Omental fat pad (tissue), 3 donors: ENCODE measurements at regions not wholly inside any gene's neighbourhood (a gene's known extent, or its start where the extent isn't known, plus 50 kb on each side); places are given as distances from the start of the nearest gene placed in this dataset.

Source experiments
- ATAC-seq: fragments of 150-250 bp; one replicate; pipeline ENCODE4 v1.9.1; 2016; ENCODE audit warnings: mild to moderate bottlenecking, moderate library complexity; ENCODE audit not compliant: low FRiP score
- DNase-seq: peaks from one replicate; pipeline ENCODE4 v3.0.0-alpha.2; 2019; ENCODE audit warnings: low spot score
- CTCF ChIP-seq, 3 donors: fragments of 450-650 bp; IDR thresholded peaks; one replicate each; pipeline ENCODE4 v1.5.1; 2016 to 2017; ENCODE audit warnings: antibody characterized with exemption in 3 of 3, mild to moderate bottlenecking in 3 of 3, moderate library complexity in 2 of 3

DNA sequence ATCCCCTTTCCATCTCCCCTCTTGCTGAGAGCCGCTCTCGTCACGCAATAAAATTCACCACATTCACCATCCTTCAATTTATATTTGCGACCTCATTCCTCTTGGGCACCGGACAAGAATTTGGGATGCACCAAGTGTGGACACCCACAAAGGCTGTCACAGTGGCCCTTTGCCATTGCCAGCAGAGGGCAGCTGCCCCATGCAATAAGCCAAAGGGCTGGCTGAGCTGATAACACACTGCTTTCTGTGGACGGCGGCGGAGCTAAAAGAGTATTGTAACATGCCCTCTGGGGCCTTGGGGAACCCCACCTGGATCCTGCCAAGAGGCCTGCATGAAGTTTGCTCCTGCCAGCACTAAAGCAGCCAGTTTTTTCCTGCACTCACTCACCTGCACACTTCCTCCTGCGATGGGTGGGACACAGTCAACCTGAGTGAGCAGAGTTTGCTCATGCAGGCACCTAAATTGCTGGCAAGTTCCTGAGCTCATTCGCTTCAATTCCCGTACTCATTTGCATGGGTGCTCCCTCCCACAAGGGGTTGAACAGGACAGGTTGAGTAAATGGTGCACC lies 792.3 kb upstream of the ADAMTS5 start:
- no peak for ATAC-seq
- no peak for DNase-seq
- TF ChIP-seq CTCF (IDR thresholded peaks at IDR 0.05) = no peak

DNA sequence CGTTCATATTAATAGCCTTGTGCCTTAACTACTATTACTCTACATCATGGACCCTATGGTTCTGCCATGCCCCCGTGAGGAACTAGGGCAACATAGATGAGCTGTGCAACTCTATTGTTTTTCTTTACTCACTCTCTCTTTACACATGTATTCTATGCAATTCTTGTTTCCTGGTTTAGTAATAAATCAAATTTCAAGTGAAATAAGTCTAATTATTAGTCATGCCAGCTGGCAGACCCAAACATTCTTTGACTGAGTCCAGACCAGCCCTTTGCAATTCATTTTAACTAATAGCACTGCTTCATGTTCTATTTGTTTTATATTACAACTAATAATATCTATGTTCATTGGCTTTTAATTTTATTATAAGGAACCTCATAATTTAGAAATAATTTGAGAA lies 789.3 kb upstream of the ADAMTS5 start:
- no peak for TF ChIP-seq CTCF (IDR thresholded peaks at IDR 0.05)
- ATAC-seq = no peak

GRCh38 chr21:27743971-27744564 lies 777.2 kb upstream of the ADAMTS5 start:
- TF ChIP-seq CTCF (IDR thresholded peaks at IDR 0.05) = no peak
- no peak for DNase-seq
- no peak for ATAC-seq

More for the DNA sequence above, 789.3 kb upstream of the ADAMTS5 start:
- DNase-seq = no peak

GRCh38 chr21:27741736-27742135 lies 774.8 kb upstream of the ADAMTS5 start:
- ATAC-seq (no peak), DNase-seq (no peak)
- no peak for TF ChIP-seq CTCF (IDR thresholded peaks at IDR 0.05)

DNA sequence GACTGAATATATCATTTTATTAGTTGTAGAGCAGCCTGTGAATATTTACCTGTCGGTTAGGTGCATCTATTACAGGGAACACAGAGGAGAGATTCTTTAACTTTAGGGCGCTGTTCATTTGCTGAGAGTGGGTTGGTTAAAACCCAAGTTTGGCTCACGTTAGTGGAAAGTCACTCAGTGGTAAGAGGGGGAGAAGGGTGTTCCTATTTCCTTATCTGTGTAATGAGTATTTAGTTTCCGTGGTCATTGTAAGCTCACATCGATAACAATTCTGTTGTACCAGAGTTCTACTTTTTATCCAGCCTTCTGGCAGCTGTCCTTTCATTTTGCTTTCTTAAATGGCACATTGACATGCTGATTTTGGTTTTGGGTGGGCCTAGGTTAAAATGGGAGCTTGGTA lies 773.2 kb upstream of the ADAMTS5 start:
- ATAC-seq = no peak
- no peak for DNase-seq
- TF ChIP-seq CTCF (IDR thresholded peaks at IDR 0.05) = no peak

DNA sequence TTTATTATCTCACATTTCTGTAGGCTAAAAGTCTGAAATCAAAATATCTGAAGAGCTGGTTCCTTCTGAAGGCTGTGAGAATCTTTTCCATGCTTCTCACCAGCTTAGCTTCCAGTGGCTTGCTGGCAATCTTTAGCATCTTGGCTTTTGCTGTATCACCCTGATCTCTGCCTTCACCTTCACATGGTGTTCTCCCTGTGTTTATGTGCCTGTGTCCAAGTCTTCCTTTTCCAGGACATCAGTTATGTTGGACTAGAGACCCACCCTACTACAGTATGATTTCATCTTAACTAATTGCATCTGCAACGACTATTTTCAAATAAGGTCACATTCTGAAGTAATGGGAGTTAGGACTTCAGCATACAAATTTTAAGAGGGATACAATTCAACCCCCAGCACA lies 772.3 kb upstream of the ADAMTS5 start:
- DNase-seq = no peak
- ATAC-seq = no peak

More for the DNA sequence above, 772.3 kb upstream of the ADAMTS5 start:
- TF ChIP-seq CTCF (IDR thresholded peaks at IDR 0.05) = no peak
